Mesenchymal stem cell (in vitro differentiated cells and primary cell): ENCODE measurements at regions not wholly inside any gene's neighbourhood (a gene's known extent, or its start where the extent isn't known, plus 50 kb on each side); places are given as distances from the start of the nearest gene placed in this dataset.

Experiments
- DNase-seq: peaks from one replicate; pipeline ENCODE4 v3.0.0-alpha.2; 2013
- H2AFZ ChIP-seq: one replicate; pipeline ENCODE4 v1.6.1; 2013; ENCODE audit warnings: low read depth, mild to moderate bottlenecking, control low read depth, inconsistent platforms, low read length, moderate library complexity
- H2AK5ac ChIP-seq: 2 replicates; pipeline ENCODE4 v1.6.1; 2013; ENCODE audit warnings: low read length, moderate library complexity, mild to moderate bottlenecking, inconsistent platforms; ENCODE audit not compliant: severe bottlenecking
- H2BK120ac ChIP-seq: one replicate; pipeline ENCODE4 v1.6.1; 2013; ENCODE audit warnings: low read depth, mild to moderate bottlenecking, inconsistent platforms, low read length, moderate library complexity
- H2BK12ac ChIP-seq, 2 experiments: one replicate each; pipeline ENCODE4 v1.6.1; 2013; ENCODE audit warnings: inconsistent platforms in 2 of 2, low read length in 2 of 2, mild to moderate bottlenecking in 2 of 2, moderate library complexity in 2 of 2, control low read depth in 1 of 2
- H2BK15ac ChIP-seq: one replicate; pipeline ENCODE4 v1.6.1; 2013; ENCODE audit warnings: mild to moderate bottlenecking, low read depth, inconsistent platforms; ENCODE audit not compliant: poor library complexity, severe bottlenecking
- H2BK5ac ChIP-seq: 2 replicates; pipeline ENCODE4 v1.6.1; 2013; ENCODE audit warnings: low read depth, mild to moderate bottlenecking, low read length, control low read depth, inconsistent platforms; ENCODE audit not compliant: poor library complexity, severe bottlenecking
- H3K14ac ChIP-seq, 2 experiments: one replicate each; pipeline ENCODE4 v1.6.1; 2013; ENCODE audit warnings: inconsistent platforms in 2 of 2, low read length in 2 of 2, control low read depth in 1 of 2, mild to moderate bottlenecking in 1 of 2, moderate library complexity in 1 of 2
- H3K18ac ChIP-seq, 2 experiments: one replicate each; pipeline ENCODE4 v1.6.1; 2013; ENCODE audit warnings: inconsistent platforms in 2 of 2, low read length in 2 of 2, control low read depth in 1 of 2, low read depth in 1 of 2, mild to moderate bottlenecking in 1 of 2
- H3K23ac ChIP-seq, 2 experiments: one replicate each; pipeline ENCODE4 v1.6.1; 2013; ENCODE audit warnings: inconsistent platforms in 2 of 2, low read length in 2 of 2, mild to moderate bottlenecking in 2 of 2, moderate library complexity in 2 of 2, control low read depth in 1 of 2
- H3K27ac ChIP-seq: 2 replicates; pipeline ENCODE4 v1.5.1; 2013; ENCODE audit warnings: mild to moderate bottlenecking, moderate library complexity, low read length, control low read depth, inconsistent platforms; ENCODE audit not compliant: poor library complexity, severe bottlenecking
- H3K27me3 ChIP-seq, 2 experiments: 2 replicates each; pipeline versions ENCODE4 v1.6.1 to v1.7.0; 2013; ENCODE audit warnings: low read length in 2 of 2, mild to moderate bottlenecking in 2 of 2, moderate library complexity in 2 of 2, control low read depth in 1 of 2, inconsistent platforms in 1 of 2; ENCODE audit not compliant: control insufficient read depth in 1 of 2, insufficient read depth in 1 of 2
- H3K36me3 ChIP-seq, 2 experiments: 2 replicates each; pipeline versions ENCODE4 v1.6.1 to v1.7.0; 2013; ENCODE audit warnings: low read length in 2 of 2, control low read depth in 1 of 2, inconsistent platforms in 1 of 2, low read depth in 1 of 2, mild to moderate bottlenecking in 1 of 2; ENCODE audit not compliant: insufficient read depth in 2 of 2, control insufficient read depth in 1 of 2
- H3K4ac ChIP-seq, 2 experiments: one replicate each; pipeline ENCODE4 v1.6.1; 2013; ENCODE audit warnings: inconsistent platforms in 2 of 2, low read length in 2 of 2, mild to moderate bottlenecking in 2 of 2, moderate library complexity in 2 of 2, control low read depth in 1 of 2, low read depth in 1 of 2
- H3K4me1 ChIP-seq: 2 replicates; pipeline ENCODE4 v1.6.1; 2013; ENCODE audit warnings: low read depth, low read length, control low read depth; ENCODE audit not compliant: control insufficient read depth, insufficient read depth
- H3K4me2 ChIP-seq: 2 replicates; pipeline ENCODE4 v1.6.1; 2013; ENCODE audit warnings: low read length, mild to moderate bottlenecking, inconsistent platforms; ENCODE audit not compliant: poor library complexity, severe bottlenecking
- H3K4me3 ChIP-seq, 2 experiments: 2 replicates each; pipeline versions ENCODE4 v1.5.1 to v1.7.0; 2013; ENCODE audit warnings: low read length in 2 of 2, mild to moderate bottlenecking in 2 of 2, control low read depth in 1 of 2, low read depth in 1 of 2; ENCODE audit not compliant: insufficient read depth in 1 of 2
- H3K79me1 ChIP-seq: replicated peaks from 2 replicates; pipeline ENCODE4 v1.6.1; 2013; ENCODE audit warnings: mild to moderate bottlenecking, control low read depth, low read length, inconsistent platforms; ENCODE audit not compliant: poor library complexity, severe bottlenecking
- H3K9ac ChIP-seq: 2 replicates; pipeline ENCODE4 v1.7.0; 2013; ENCODE audit warnings: mild to moderate bottlenecking, low read length, moderate library complexity
- H3K9me3 ChIP-seq: 2 replicates; pipeline ENCODE4 v1.7.0; 2013; ENCODE audit warnings: mild to moderate bottlenecking, low read length; ENCODE audit not compliant: control insufficient read depth
- H4K8ac ChIP-seq: one replicate; pipeline ENCODE4 v1.6.1; 2013; ENCODE audit warnings: inconsistent platforms, mild to moderate bottlenecking, low read length, moderate library complexity
- H4K91ac ChIP-seq: one replicate; pipeline ENCODE4 v1.6.1; 2013; ENCODE audit warnings: mild to moderate bottlenecking, low read length, inconsistent platforms
- WGBS: methylation state at CpG from one replicate; pipeline ENCODE4 v1.1.7; 2013; ENCODE audit warnings: mixed read lengths; 5-methylcytosine and 5-hydroxymethylcytosine counted together

GRCh38 chr12:83256562-83256961, 569.9 kb downstream of the TMTC2 start:
- 84% methylated on average over 3 of the region's 3 CpGs for WGBS
- Histone ChIP-seq H3K14ac (no peak overlapping the region), H3K27ac (no peak overlapping the region), H3K79me1 (no peaks in the 10 kb centered on the region), H2AFZ (no peak overlapping the region), H3K4me2 (no peak overlapping the region), H3K4ac (no peak overlapping the region), H2AK5ac (no peak overlapping the region), H3K18ac (no peak overlapping the region), H2BK12ac (no peak overlapping the region), H4K91ac (no peak overlapping the region), H3K4me1 (no peaks in the 10 kb centered on the region), H2BK15ac (no peak overlapping the region), H2BK120ac (no peak overlapping the region), H3K23ac (no peak overlapping the region), H3K36me3 (no peaks in the 10 kb centered on the region), H3K9ac (no peak overlapping the region), H3K27me3 (no peaks in the 10 kb centered on the region), H4K8ac (no peak overlapping the region), H3K4me3 (no peak overlapping the region), H2BK5ac (no peak overlapping the region), H3K9me3 (peaks cover 6% of the 10 kb centered on the region)
- DNase-seq = no peak

- H3K9ac ChIP-seq = no peak overlapping the region
- no CpG with 5 or more reads among the region's 1 CpG for WGBS
These were observed 564.2 kb downstream of the TMTC2 start for GRCh38 chr12:83250866-83251265.

GRCh38 chr12:83245156-83245555, 558.5 kb downstream of the TMTC2 start:
- Histone ChIP-seq H3K4me2 (no peak overlapping the region), H2BK12ac (no peak overlapping the region), H2AFZ (no peak overlapping the region), H2AK5ac (no peak overlapping the region), H3K27ac (no peak overlapping the region), H2BK120ac (no peak overlapping the region), H3K36me3 (no peaks in the 10 kb centered on the region), H3K18ac (no peak overlapping the region), H3K79me1 (no peaks in the 10 kb centered on the region), H3K4ac (no peak overlapping the region), H3K4me3 (no peak overlapping the region), H3K9me3 (peaks cover 10% of the 10 kb centered on the region), H4K8ac (no peak overlapping the region), H3K23ac (no peak overlapping the region), H3K4me1 (no peaks in the 10 kb centered on the region), H2BK5ac (no peak overlapping the region), H3K9ac (no peak overlapping the region), H3K27me3 (no peaks in the 10 kb centered on the region), H4K91ac (no peak overlapping the region), H2BK15ac (no peak overlapping the region), H3K14ac (no peak overlapping the region)
- DNase-seq = no peak
- WGBS = 86% methylated on average over 2 of the region's 3 CpGs

More at GRCh38 chr12:83250866-83251265, 564.2 kb downstream of the TMTC2 start:
- Histone ChIP-seq H3K4me2 (no peak overlapping the region), H3K14ac (no peak overlapping the region), H3K4ac (no peak overlapping the region), H3K9me3 (peaks cover 12% of the 10 kb centered on the region), H3K4me3 (no peak overlapping the region), H2BK120ac (no peak overlapping the region), H4K91ac (no peak overlapping the region), H2BK12ac (no peak overlapping the region), H3K18ac (no peak overlapping the region), H3K79me1 (no peaks in the 10 kb centered on the region), H2AK5ac (no peak overlapping the region), H3K23ac (no peak overlapping the region), H3K27me3 (no peaks in the 10 kb centered on the region), H2BK15ac (no peak overlapping the region), H4K8ac (no peak overlapping the region), H3K27ac (no peak overlapping the region), H2BK5ac (no peak overlapping the region), H2AFZ (no peak overlapping the region), H3K36me3 (no peaks in the 10 kb centered on the region), H3K4me1 (no peaks in the 10 kb centered on the region)
- no peak for DNase-seq

GRCh38 chr12:83244001-83244400, 557.3 kb downstream of the TMTC2 start:
- H3K4me3 ChIP-seq = no peak overlapping the region
- no peak overlapping the region for H3K4ac ChIP-seq
- H2BK5ac ChIP-seq = no peak overlapping the region
- no peaks in the 10 kb centered on the region for H3K36me3 ChIP-seq
- H3K27ac ChIP-seq = no peak overlapping the region
- no peaks in the 10 kb centered on the region for H3K27me3 ChIP-seq
- H4K91ac ChIP-seq = no peak overlapping the region
- peaks cover 10% of the 10 kb centered on the region for H3K9me3 ChIP-seq
- no peak overlapping the region for H2AK5ac ChIP-seq
- no peak overlapping the region for H3K14ac ChIP-seq
- DNase-seq = no peak
- no peak overlapping the region for H4K8ac ChIP-seq
- no peak overlapping the region for H2BK120ac ChIP-seq
- H3K4me1 ChIP-seq = no peaks in the 10 kb centered on the region
- no peak overlapping the region for H3K18ac ChIP-seq
- no peak overlapping the region for H3K4me2 ChIP-seq
- H3K9ac ChIP-seq = no peak overlapping the region
- H3K23ac ChIP-seq = no peak overlapping the region
- H3K79me1 ChIP-seq = no peaks in the 10 kb centered on the region
- H2BK15ac ChIP-seq = no peak overlapping the region
- H2AFZ ChIP-seq = no peak overlapping the region
- no peak overlapping the region for H2BK12ac ChIP-seq
